ENCODE measurements at regions not wholly inside any gene's neighbourhood (a gene's known extent, or its start where the extent isn't known, plus 50 kb on each side); places are given as distances from the start of the nearest gene placed in this dataset.

GRCh38 chr16:62530426-62530825 lies 494.2 kb upstream of the CDH8 start:
- no peak for DNase-seq

GRCh38 chr16:62516001-62516400 lies 479.8 kb upstream of the CDH8 start:
- no peak for DNase-seq

GRCh38 chr16:62503073-62503472 lies 466.8 kb upstream of the CDH8 start:
- no peak for DNase-seq

GRCh38 chr16:62478903-62479458 lies 442.7 kb upstream of the CDH8 start:
- no peak for DNase-seq

- no peak for DNase-seq
Observed at GRCh38 chr16:62477796-62478195, 441.6 kb upstream of the CDH8 start.

- DNase-seq: no peak
Observed at GRCh38 chr16:62475573-62475972, 439.3 kb upstream of the CDH8 start.

- DNase-seq: no peak
Observed at GRCh38 chr16:62462971-62463370, 426.7 kb upstream of the CDH8 start.

GRCh38 chr16:62450291-62450690 lies 414.1 kb upstream of the CDH8 start:
- DNase-seq: no peak

- no peak for DNase-seq
Observed at GRCh38 chr16:62445909-62446308, 409.7 kb upstream of the CDH8 start.

GRCh38 chr16:62424206-62424605 lies 388.0 kb upstream of the CDH8 start:
- DNase-seq: no peak

GRCh38 chr16:62408760-62409159 lies 372.5 kb upstream of the CDH8 start:
- DNase-seq: no peak

GRCh38 chr16:62406387-62406786 lies 370.1 kb upstream of the CDH8 start:
- DNase-seq: no peak

- DNase-seq: no peak
Observed at GRCh38 chr16:62404842-62405611, 368.8 kb upstream of the CDH8 start.

- DNase-seq: no peak
Observed at GRCh38 chr16:62392698-62393097, 356.5 kb upstream of the CDH8 start.

- DNase-seq: no peak
Observed at GRCh38 chr16:62391940-62392339, 355.7 kb upstream of the CDH8 start.

- no peak for DNase-seq
Observed at GRCh38 chr16:62391134-62391533, 354.9 kb upstream of the CDH8 start.

GRCh38 chr16:62390214-62390613 lies 354.0 kb upstream of the CDH8 start:
- no peak for DNase-seq

GRCh38 chr16:62386411-62386810 lies 350.2 kb upstream of the CDH8 start:
- no peak for DNase-seq

GRCh38 chr16:62383941-62384340 lies 347.7 kb upstream of the CDH8 start:
- no peak for DNase-seq

- DNase-seq: no peak
Observed at GRCh38 chr16:62370445-62370844, 334.2 kb upstream of the CDH8 start.

GRCh38 chr16:62363501-62363900 lies 327.3 kb upstream of the CDH8 start:
- peak in 1 of 51 donors; percentile 5 for DNase-seq

GRCh38 chr16:62353355-62353754 lies 317.1 kb upstream of the CDH8 start:
- DNase-seq: no peak

GRCh38 chr16:62342216-62342615 lies 306.0 kb upstream of the CDH8 start:
- DNase-seq: no peak

GRCh38 chr16:62335356-62335755 lies 299.1 kb upstream of the CDH8 start:
- DNase-seq: no peak

Data from hypothalamus (tissue), 51 donors.